Stomach (tissue), 4 donors: ENCODE measurements at regions not wholly inside any gene's neighbourhood (a gene's known extent, or its start where the extent isn't known, plus 50 kb on each side); places are given as distances from the start of the nearest gene placed in this dataset.

Source experiments
- POLR2A ChIP-seq, 4 donors: fragments of 450-650 bp; IDR thresholded peaks; one replicate each; pipeline ENCODE4 v1.6.1; 2016; ENCODE audit warnings: antibody characterized with exemption in 4 of 4, control low read depth in 2 of 4, mild to moderate bottlenecking in 1 of 4, moderate library complexity in 1 of 4
- POLR2AphosphoS5 ChIP-seq, 3 donors: sonication (generic); formaldehyde crosslinking; IDR thresholded peaks; one replicate each; pipeline ENCODE4 v1.6.1; 2016; ENCODE audit warnings: antibody characterized with exemption in 3 of 3
- TF ChIP-seq, protein P1 (sequence below), 7 experiments: fragments of 450-650 bp in 4 of 7; fragments of 200-600 bp in 3 of 7; sonication (generic) in 3 of 7; IDR thresholded peaks; one replicate each; pipeline ENCODE4 v1.5.1; 2016 to 2019; ENCODE audit warnings: antibody characterized with exemption in 7 of 7, control low read depth in 2 of 7, mild to moderate bottlenecking in 1 of 7

- TF ChIP-seq, protein P1, sequence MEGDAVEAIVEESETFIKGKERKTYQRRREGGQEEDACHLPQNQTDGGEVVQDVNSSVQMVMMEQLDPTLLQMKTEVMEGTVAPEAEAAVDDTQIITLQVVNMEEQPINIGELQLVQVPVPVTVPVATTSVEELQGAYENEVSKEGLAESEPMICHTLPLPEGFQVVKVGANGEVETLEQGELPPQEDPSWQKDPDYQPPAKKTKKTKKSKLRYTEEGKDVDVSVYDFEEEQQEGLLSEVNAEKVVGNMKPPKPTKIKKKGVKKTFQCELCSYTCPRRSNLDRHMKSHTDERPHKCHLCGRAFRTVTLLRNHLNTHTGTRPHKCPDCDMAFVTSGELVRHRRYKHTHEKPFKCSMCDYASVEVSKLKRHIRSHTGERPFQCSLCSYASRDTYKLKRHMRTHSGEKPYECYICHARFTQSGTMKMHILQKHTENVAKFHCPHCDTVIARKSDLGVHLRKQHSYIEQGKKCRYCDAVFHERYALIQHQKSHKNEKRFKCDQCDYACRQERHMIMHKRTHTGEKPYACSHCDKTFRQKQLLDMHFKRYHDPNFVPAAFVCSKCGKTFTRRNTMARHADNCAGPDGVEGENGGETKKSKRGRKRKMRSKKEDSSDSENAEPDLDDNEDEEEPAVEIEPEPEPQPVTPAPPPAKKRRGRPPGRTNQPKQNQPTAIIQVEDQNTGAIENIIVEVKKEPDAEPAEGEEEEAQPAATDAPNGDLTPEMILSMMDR (IDR thresholded peaks at IDR 0.05) = no peak
- TF ChIP-seq POLR2A (IDR thresholded peaks at IDR 0.05) = no peak
- no peak for TF ChIP-seq POLR2AphosphoS5 (IDR thresholded peaks at IDR 0.05)
Measured at GRCh38 chr21:20353351-20353750, 644.9 kb upstream of the NCAM2 start.
